Kasumi-1 (cell line): ENCODE measurements at regions not wholly inside any gene's neighbourhood (a gene's known extent, or its start where the extent isn't known, plus 50 kb on each side); places are given as distances from the start of the nearest gene placed in this dataset.
A peak's percentile ranks its signal among the peaks of the same experiment; 100 is the strongest.
"Not testable (repeated sequence)": the region's sequence is repeated elsewhere in the genome, so short reads cannot be mapped to it uniquely, and the experiment has no call there.

Experiments used
- DNase-seq, 2 experiments: peaks; one replicate each; lab custom pipeline; 2025; lab: John Stamatoyannopoulos, UW

GRCh38 chr10:46202405-46202804 lies 84.4 kb upstream of the ANTXRL start:
- DNase-seq: not testable (repeated sequence)

- not testable (repeated sequence) for DNase-seq
Observed at GRCh38 chr10:46204482-46205102, 82.2 kb upstream of the ANTXRL start.

DNA sequence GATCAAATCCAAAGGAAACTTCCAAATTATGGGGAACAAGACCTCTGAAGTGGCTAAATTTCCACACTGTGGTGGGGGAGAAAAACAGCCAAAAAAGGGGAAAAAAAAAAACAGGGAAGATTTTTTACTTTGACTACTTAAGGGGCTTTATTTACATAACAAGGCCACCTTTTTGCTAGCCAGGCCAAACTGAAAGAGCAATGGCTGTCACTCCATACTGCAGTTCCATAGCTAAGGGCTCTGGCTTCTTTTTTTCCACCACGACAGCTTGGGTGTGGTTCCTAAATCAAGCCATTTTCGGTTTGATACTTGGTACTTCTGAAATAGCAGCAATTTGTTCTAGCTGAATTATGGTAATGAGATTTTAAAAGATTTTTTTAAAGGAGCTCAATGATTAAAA lies 76.4 kb upstream of the ANTXRL start:
- DNase-seq: not testable (repeated sequence)

DNA sequence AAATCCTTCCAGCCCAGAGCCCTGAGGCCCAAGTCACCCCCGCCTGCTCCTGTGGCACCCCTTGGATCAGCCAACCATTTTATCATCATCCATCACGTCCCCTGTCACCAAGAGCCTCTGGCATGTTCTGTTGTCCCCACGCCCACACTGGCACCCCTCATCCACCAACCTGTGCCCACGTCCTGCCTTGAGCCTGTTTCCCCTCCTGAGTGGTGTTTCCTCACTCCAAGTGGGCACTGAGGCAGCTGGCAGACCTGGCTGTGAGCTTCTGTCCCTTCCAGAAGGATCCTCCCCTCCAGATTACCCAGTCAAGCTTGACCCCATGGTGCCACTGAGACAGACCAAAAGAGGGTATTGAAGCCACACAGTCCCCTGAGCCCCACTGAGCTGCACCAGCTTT lies 71.4 kb upstream of the ANTXRL start:
- no peak for DNase-seq

- no peak for DNase-seq
Observed at GRCh38 chr10:46216003-46216634, 70.7 kb upstream of the ANTXRL start.

- peak in 1 of 2 experiments; percentile 9 for DNase-seq
Observed at GRCh38 chr10:46216836-46217751, 69.7 kb upstream of the ANTXRL start.

GRCh38 chr10:46217752-46218453 lies 68.9 kb upstream of the ANTXRL start:
- DNase-seq: no peak

DNA sequence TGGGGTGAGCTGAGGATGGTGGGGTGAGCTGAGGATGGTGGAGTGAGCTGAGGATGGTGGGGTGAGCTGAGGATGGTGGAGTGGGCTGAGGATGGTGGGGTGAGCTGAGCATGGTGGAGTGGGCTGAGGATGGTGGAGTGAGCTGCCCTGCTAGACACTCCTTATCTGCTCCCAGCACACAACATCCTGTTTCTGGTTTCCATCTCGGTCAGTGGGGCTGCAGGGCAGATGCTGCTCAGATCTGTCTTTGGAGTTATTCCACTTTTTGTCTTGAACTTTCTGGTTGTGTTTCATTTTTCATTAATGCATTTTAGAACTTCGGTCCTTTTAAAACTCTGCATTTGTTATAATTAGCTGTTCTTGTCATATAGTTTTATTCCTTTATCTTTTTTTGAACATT lies 67.9 kb upstream of the ANTXRL start:
- peak; percentile 39 to 52 for DNase-seq

DNA sequence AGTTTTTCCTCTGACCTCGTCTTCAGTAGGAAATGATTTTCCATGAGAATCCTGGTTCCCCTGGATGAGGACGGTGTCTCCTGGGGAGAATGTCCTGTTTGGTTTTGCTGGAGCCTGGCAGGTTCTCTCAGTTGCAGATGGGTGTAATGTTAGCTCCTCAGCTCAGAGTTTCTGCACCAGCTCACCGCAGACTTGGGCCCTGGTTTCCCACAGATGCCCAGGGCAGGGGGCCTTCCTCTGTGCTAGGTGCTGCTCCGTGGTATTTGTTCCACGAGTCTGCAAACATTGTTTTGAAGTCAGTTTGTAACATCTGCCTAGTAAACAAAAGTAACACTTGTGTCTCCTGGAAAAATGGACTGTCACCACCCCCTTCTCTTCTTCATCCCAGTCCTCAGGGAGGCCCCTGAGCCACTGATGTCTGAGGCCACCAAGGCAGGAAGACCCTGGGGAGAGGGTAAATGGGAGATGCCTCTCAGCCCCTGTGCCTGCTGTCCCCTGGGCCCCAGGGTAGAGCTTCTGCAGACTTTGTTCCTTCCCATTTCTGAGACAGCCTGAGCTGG lies 67.3 kb upstream of the ANTXRL start:
- DNase-seq: not testable (repeated sequence)

DNA sequence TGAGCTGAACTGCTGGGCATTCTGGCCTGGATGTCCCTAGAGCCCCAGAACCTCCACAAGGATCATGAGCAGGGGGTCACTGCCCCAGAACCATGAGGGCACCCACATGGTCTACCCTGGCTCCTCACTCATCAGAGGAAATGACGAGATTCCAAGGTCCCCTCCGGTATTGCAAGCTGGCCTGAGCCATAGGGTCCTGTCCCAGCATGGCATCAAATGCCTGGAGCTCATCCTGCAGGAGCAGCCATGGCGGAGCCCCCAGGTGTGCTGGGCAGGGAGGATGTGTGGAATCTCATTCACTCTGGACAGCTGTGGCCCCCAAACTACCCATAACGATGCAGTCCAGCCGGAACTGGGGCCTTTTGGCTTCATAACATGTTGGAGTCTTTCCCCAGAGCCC lies 66.6 kb upstream of the ANTXRL start:
- no peak for DNase-seq

DNA sequence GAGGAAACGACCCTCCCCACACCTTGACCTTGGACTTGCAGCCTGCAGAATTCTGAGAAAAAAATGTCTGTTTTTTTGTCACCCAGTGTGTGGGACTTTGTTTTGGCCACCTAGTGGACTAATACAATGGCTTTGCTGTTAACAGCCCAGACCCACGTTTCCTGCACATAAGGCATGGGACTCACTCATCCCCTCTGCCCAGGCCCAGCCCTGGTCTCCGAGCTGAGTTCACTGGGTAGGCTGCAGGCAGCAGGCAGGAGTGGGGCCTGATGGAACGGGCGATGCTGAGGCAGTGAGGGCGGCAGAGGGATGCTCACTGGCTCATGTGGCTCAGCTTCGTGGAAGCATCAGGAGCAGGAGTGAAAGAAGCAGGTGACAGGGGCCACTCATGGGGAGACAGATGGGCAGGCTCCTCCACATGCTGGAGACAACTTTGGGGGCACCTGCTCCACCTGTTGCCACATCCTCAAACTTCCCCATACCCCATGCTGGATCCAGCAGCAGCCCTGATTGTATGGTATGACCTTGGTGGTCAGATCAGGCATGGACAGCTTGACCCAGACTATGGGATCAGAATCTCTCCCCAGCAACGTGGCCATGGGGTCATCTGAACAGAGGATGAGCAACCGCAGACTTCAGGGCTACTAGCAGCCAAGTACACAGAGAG lies 65.8 kb upstream of the ANTXRL start:
- no peak for DNase-seq

- DNase-seq: no peak
Observed at GRCh38 chr10:46222364-46222935, 64.3 kb upstream of the ANTXRL start.

DNA sequence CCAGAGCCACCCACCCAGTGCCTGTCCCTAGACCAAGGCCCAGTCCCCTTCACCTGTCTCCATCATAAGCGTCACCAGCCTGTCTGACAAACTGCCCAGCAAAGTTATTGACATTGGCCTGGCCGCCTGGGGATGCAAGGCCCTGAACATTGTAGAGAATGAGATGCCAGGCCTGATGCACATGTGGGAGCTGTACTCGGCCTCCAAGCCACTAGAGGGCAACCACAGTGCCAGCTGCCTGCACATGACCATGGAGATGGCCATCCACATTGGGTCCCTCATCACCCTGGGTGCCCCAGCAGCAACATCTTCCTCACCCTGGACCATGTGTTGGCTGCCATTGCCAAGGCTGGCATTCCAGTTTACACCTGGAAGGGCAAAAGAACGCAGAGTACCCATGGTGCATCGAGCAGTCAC lies 63.7 kb upstream of the ANTXRL start:
- peak in 1 of 2 experiments; percentile 17 for DNase-seq

GRCh38 chr10:46223626-46224413 lies 63.0 kb upstream of the ANTXRL start:
- DNase-seq: no peak

DNA sequence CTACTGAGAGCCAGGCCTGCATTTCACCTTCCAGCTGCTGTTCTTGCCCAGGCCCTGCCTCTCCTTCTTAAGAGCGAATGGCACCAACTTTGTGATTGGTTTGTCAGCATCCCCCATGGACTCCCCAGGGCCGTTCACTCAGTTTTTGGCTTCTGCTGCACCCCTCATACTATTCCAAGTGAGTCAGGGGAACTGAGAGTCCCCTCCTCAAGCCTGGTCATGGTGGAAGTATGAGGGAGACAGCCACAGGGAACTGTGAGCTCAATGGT lies 62.4 kb upstream of the ANTXRL start:
- no peak for DNase-seq

GRCh38 chr10:46225597-46225996 lies 61.2 kb upstream of the ANTXRL start:
- DNase-seq: no peak

- DNase-seq: no peak
Observed at GRCh38 chr10:46226232-46226631, 60.6 kb upstream of the ANTXRL start.

DNA sequence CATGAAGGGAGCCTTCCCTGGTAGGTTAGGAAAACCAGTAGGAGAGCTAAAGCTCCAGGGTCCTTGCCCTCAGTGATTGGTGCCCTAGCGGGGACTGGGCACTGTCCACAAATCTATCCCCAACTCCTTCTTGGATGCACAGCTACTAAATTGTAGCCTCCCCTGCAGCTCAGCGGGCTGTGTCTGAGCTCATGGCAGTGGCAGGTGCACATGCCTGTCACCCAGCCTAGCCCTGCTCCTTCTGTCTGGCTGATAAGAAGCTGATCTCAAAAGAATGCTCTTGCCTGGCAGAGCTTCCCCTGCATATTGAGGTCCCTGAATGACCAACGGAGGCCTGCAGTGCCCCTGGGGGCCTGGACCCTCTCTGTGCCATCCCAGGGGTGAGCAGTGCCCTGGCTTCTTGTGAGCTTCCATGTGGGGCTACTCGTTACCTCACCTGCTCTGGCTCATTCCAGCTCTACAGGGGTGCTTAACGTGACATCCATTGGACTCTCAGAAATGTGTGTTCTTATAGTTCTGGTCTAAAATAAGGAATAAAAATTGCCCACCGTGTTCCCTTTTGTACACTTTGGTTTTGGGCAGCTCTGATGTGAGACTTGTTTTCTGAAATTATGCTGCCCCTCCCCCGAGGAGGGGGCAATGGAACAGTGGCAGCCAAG lies 59.8 kb upstream of the ANTXRL start:
- no peak for DNase-seq

- DNase-seq: no peak
Observed at GRCh38 chr10:46227571-46227935, 59.2 kb upstream of the ANTXRL start.
